Prostate gland (tissue), 2 donors: ENCODE measurements at regions not wholly inside any gene's neighbourhood (a gene's known extent, or its start where the extent isn't known, plus 50 kb on each side); places are given as distances from the start of the nearest gene placed in this dataset.
"Not testable (repeated sequence)": the region's sequence is repeated elsewhere in the genome, so short reads cannot be mapped to it uniquely, and the experiment has no call there.

ENCODE experiments used
- DNase-seq: peaks from one replicate; pipeline ENCODE4 v3.0.0-alpha.2; 2019; ENCODE audit warnings: low spot score
- H3K27ac ChIP-seq, 2 donors: fragments of 200-600 bp; sonication (generic); 2 replicates each; pipeline ENCODE4 v1.5.1; 2017 to 2019
- H3K27me3 ChIP-seq: fragments of 200-600 bp; sonication (generic); replicated peaks from 2 replicates; pipeline ENCODE4 v1.5.1; 2019; ENCODE audit not compliant: insufficient read depth
- H3K36me3 ChIP-seq, 2 donors: fragments of 200-600 bp; sonication (generic); 1 replicate in 1 of 2; 2 replicates in 1 of 2; pipeline versions ENCODE4 v1.5.1 to v1.8.1; 2017 to 2019
- H3K4me1 ChIP-seq: fragments of 200-600 bp; sonication (generic); replicated peaks from 2 replicates; pipeline ENCODE4 v1.5.1; 2019
- H3K4me3 ChIP-seq, 2 donors: fragments of 200-600 bp; sonication (generic); 2 replicates each; pipeline ENCODE4 v1.5.1; 2017 to 2019
- H3K9me3 ChIP-seq: fragments of 200-600 bp; sonication (generic); 2 replicates; pipeline ENCODE4 v1.5.1; 2017
- CTCF ChIP-seq, 4 experiments: fragments of 200-600 bp in 2 of 4; fragments of 450-650 bp in 2 of 4; sonication (generic) in 2 of 4; IDR thresholded peaks; 1 replicate in 3 of 4; 2 replicates in 1 of 4; pipeline ENCODE4 v1.5.1; 2016 to 2019; ENCODE audit warnings: antibody characterized with exemption in 4 of 4, mild to moderate bottlenecking in 2 of 4, moderate library complexity in 2 of 4
- POLR2A ChIP-seq: fragments of 450-650 bp; IDR thresholded peaks from one replicate; pipeline ENCODE4 v1.6.1; 2016; ENCODE audit warnings: antibody characterized with exemption, mild to moderate bottlenecking
- POLR2AphosphoS5 ChIP-seq: sonication (generic); formaldehyde crosslinking; IDR thresholded peaks from one replicate; pipeline ENCODE4 v1.6.1; 2017; ENCODE audit warnings: antibody characterized with exemption
- WGBS: methylation state at CpG from one replicate; pipeline ENCODE4 v1.1.5; 2018; 5-methylcytosine and 5-hydroxymethylcytosine counted together
- intact Hi-C: fragments of 100-400 bp; cut with DNase I; formaldehyde crosslinking; loops from one replicate; pipeline ENCODE4 v1.14.2; 2022

DNA sequence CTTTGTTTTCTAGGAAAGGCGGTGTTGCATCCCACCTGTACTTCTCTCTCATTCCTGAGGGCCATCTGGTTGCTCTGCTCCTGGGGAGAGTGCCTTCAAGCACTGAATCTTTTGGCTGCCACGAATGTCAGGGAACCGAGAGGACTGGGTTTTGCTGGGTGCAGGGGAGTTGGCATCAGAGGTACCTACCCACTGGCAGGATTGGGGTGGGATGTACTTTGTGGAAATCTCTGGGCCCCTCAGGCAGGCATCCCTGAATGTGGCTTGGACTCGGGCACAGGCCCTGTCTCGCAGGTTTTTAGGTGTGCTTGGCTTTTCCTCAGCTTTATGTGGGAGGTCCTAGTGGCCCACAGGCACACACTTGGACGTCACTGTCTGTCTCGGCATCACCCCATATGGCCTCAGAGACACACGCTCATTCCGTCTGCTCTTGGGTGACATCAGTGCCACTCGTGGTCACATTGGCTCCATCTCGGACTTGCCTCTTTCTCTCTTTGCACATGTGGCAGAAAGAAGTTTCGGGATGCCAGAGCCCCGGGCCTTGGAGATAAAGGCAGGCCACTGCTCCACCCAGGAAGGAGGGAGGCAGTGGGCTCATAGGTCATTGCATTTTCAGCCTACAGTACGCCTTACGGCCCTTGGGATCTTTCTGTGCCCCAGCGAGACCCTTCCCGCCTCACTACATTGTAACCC, 325.6 kb downstream of the ZNF716 start:
- intact Hi-C loops = no loop called here
- 84% methylated on average over 17 of the region's 17 CpGs for WGBS
- Histone ChIP-seq H3K4me3 (no peak overlapping the region), H3K27me3 (no peaks in the 10 kb centered on the region), H3K9me3 (no peaks in the 10 kb centered on the region), H3K27ac (no peak overlapping the region), H3K4me1 (no peaks in the 10 kb centered on the region), H3K36me3 (no peaks in the 10 kb centered on the region)
- no peak for DNase-seq
- TF ChIP-seq POLR2AphosphoS5 (no peak), CTCF (IDR thresholded peaks at IDR 0.05) (no peak), POLR2A (no peak)

GRCh38 chr7:57776136-57776856, 326.3 kb downstream of the ZNF716 start:
- H3K27ac ChIP-seq, H3K4me1 ChIP-seq, H3K4me3 ChIP-seq, H3K9me3 ChIP-seq, H3K36me3 ChIP-seq, H3K27me3 ChIP-seq, DNase-seq, intact Hi-C loops: not testable (repeated sequence)
- WGBS = 93% methylated on average over 36 of the region's 36 CpGs

GRCh38 chr7:57789130-57789529, 339.2 kb downstream of the ZNF716 start:
- TF ChIP-seq CTCF (IDR thresholded peaks at IDR 0.05) (no peak), POLR2AphosphoS5 (no peak), POLR2A (no peak)
- Histone ChIP-seq H3K4me1 (no peaks in the 10 kb centered on the region), H3K9me3 (no peaks in the 10 kb centered on the region), H3K36me3 (no peaks in the 10 kb centered on the region), H3K27me3 (no peaks in the 10 kb centered on the region), H3K27ac (no peak overlapping the region), H3K4me3 (no peak overlapping the region)
- 84% methylated on average over 10 of the region's 10 CpGs for WGBS
- DNase-seq = no peak
- intact Hi-C loops = no loop called here

GRCh38 chr7:57819491-57819981, 369.6 kb downstream of the ZNF716 start:
- H3K36me3 ChIP-seq = no peaks in the 10 kb centered on the region
- H3K4me1 ChIP-seq = no peaks in the 10 kb centered on the region
- DNase-seq = no peak
- no peak overlapping the region for H3K4me3 ChIP-seq
- no peak for TF ChIP-seq CTCF (IDR thresholded peaks at IDR 0.05)
- no peak for TF ChIP-seq POLR2A
- TF ChIP-seq POLR2AphosphoS5 = no peak
- H3K27ac ChIP-seq = no peak overlapping the region
- intact Hi-C loops = no loop called here
- H3K9me3 ChIP-seq = no peaks in the 10 kb centered on the region
- no peaks in the 10 kb centered on the region for H3K27me3 ChIP-seq
- WGBS = 92% methylated on average over 30 of the region's 30 CpGs

GRCh38 chr7:57820477-57820876, 370.5 kb downstream of the ZNF716 start:
- 85% methylated on average over 16 of the region's 16 CpGs for WGBS

More at GRCh38 chr7:57820477-57820876, 370.5 kb downstream of the ZNF716 start:
- Histone ChIP-seq H3K27me3 (no peaks in the 10 kb centered on the region), H3K4me1 (no peaks in the 10 kb centered on the region), H3K27ac (no peak overlapping the region), H3K4me3 (no peak overlapping the region), H3K36me3 (no peaks in the 10 kb centered on the region), H3K9me3 (no peaks in the 10 kb centered on the region)
- intact Hi-C loops = no loop called here
- no peak for TF ChIP-seq POLR2A
- no peak for TF ChIP-seq POLR2AphosphoS5
- TF ChIP-seq CTCF (IDR thresholded peaks at IDR 0.05) = no peak
- DNase-seq = no peak
